HG03108 (cell line): ENCODE measurements at regions not wholly inside any gene's neighbourhood (a gene's known extent, or its start where the extent isn't known, plus 50 kb on each side); places are given as distances from the start of the nearest gene placed in this dataset.
"Not testable (repeated sequence)": the region's sequence is repeated elsewhere in the genome, so short reads cannot be mapped to it uniquely, and the experiment has no call there.

Experiments
- ATAC-seq: cut with Tn5 transposase; IDR thresholded peaks from one replicate; pipeline ENCODE4 v1.9.1; 2021; ENCODE audit warnings: moderate library complexity; ENCODE audit not compliant: unreplicated experiment

DNA sequence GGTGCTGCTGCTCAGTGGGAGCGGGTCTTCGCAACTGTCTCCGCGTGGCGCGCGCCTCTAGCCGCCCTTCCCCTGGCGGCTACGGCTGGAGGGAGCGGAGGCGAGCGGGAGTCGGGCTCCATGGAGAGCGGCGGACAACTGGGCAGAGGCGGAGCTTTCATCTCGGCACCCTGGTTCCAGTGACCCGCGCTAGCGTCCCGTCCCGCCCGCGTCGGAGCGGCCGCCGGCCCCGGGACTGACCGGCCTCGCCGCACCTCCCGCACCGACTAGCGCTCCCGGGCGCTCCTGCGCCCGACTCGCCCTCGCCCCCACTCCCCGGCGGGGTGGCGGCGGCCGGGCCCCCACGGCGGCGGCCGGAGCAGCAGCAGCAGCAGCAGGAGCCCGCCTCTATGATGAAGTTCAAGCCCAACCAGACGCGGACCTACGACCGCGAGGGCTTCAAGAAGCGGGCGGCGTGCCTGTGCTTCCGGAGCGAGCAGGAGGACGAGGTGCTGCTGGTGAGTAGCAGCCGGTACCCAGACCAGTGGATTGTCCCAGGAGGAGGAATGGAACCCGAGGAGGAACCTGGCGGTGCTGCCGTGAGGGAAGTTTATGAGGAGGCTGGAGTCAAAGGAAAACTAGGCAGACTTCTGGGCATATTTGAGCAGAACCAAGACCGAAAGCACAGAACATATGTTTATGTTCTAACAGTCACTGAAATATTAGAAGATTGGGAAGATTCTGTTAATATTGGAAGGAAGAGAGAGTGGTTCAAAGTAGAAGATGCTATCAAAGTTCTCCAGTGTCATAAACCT, 69.2 kb upstream of the NOTCH2NLA start:
- ATAC-seq = peak; percentile 30

DNA sequence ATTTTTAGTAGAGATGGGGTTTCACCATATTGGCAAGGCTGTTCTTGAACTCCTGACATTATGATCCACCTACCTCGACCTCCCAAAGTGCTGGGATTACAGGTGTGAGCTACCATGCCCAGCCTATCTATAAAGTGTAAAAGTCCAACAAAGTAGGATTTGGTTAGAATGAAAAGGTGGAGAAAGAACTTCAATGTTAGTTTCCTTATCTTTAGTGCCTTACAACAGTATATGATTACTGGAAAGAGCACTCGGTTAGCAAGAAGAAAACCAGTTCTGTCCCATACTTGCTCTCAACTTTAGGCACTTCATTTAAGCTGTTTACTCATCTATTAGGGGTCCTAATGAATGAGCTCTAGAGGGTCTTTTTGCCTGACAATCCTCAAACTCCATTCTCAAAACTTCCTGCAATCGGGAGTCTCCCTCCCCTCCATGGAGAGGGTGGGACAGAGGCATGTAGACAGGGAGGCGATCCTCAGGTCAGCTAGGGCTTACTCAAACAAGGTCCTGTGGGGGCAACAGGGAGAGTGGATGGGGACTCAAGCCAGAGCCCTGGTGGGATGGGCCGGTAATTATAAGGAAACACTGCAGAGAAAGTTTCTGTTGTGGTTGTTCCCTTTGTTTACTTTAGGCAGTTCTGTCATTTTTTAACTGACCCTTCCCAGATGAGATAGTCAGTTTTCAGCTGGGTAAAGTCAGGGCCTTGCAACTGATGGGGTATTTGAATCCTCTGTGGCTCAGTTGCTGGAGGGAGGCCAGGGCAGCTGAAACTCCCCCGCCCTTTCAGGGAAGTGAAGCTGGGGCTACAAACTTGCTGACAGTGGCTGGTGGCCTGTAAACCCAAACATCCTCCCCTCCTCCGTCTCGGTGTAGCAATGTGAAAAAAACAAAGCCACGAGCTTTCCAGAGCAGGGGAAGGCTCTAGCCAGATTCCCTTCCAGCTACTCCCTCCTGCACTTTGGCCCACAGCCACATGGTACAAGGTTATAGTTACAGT, 64.4 kb upstream of the NOTCH2NLA start:
- ATAC-seq = peak; percentile 57

DNA sequence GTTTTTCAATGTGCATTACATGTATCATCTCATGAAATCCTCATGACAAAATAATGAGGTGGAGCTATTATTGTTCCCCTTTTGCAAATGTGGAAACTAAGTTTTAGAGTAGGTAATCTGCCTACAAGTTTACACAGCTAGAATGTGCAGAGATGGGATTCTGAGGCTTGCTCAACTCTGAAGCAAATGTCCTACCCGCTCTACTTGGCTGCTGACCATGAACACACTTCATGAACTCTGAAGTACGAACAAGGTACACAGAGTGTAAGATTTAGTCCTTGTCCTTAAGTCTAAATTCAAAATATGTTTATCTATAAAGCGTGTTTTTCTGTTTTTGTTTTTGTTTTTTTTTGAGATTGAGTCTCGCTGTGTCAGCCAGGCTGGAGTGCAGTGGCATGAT, 63.6 kb upstream of the NOTCH2NLA start:
- ATAC-seq = not testable (repeated sequence)

DNA sequence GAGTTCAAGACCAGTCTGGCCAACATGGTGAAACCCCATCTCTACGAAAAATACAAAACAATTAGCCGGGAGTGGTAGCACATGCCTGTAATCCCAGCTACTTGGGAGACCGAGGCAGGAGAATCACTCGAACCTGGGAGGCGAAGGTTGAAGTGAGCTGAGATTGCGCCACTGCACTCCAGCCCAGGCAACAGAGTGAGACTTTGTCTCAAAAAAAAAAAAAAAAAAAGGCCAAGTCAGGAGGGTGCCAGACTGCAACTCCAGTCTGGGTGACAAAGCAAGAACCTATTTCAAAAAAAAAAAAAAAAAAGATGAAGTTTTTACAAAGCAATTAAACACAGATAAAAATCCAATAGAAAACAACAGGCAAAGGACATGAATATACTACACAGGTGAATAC, 59.1 kb upstream of the NOTCH2NLA start:
- ATAC-seq = not testable (repeated sequence)

DNA sequence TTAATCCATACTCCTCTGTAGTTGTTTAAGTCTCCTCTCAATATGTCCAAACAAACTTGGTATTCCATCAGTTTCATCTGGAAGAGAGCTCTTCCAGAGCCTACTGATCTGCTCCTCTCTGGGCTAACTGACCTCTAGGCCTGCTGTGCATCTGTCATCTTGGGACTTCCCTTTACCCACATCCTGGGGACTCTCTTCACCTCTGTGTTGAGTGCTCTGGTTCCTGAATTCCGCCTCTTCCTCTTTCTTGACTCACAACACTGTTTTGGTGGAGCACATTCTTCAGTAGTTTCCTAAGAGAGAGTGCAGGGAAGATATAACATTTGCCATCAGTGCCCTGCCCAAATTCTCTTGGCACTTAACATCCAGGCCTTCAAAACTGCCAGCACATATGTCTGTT, 55.9 kb upstream of the NOTCH2NLA start:
- peak; percentile 68 for ATAC-seq

DNA sequence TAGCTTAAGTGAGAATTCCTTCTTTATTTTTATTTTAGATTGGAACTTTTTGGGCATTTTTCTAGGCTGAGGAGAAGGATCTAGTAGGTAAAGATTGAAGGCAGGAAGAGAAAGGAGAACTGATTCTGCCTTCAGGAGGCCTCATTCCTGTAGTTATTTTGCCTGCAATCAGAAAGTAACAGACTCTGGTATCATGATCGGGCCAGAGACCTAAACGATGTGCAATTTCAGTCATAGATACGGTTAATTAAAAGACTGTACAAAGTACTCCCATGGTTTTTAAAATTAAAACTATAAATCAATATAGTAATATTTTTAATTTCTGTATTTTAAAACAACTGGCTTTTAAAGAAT, 54.7 kb upstream of the NOTCH2NLA start:
- ATAC-seq = peak; percentile 29

DNA sequence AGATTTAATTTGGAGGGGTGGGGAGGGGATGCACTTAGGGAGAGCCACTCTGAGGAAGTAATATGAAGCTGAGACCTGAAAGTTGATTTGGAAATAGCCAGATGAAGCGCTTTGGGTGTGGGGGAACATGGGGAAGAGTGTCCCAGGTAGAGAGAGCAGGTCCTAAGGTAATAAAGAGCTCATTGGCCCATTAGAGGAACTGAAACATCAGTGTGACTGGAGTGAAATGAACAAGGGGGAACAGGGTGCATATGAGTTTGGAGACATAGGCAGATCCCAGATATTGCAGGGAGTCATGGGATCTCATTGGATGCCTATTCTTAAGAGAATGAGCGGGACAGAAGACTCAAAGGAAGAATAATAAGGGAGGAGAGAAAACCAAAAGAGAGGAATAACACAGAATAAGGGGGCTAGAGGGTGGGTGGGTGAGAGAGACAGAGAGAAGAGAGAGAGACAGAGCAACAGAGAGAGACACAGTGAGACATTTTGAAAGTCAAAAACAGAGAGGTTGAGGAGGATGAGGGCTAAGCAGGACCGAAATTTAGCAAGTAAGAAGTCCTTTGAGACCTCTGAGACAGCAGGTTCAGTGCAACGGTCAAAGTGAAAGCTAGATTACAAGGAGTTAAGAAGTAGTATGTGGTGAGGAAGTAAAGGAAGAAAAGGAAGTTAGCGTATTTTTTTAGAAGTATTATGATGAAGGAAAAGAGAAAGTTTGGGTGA, 54.1 kb upstream of the NOTCH2NLA start:
- peak; percentile 46 for ATAC-seq

DNA sequence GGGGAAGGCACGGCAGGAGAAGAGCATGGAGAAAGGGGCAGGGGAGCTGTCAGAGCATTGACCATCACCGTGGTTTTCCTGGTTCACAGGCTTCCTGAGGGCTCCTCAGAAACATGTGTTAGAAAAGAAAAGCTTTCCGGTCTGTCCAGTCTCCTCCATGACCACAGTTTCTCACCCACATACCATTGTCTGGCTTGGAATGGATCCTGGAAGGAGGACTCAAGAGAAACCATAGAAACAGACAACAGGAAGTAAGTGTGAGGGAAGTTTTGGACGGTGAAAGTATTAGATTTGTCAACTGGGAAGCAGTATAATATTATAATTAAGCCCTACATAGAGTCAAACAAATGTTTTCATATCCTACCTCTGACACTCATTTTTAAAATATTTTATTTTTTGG, 52.7 kb upstream of the NOTCH2NLA start:
- not testable (repeated sequence) for ATAC-seq

DNA sequence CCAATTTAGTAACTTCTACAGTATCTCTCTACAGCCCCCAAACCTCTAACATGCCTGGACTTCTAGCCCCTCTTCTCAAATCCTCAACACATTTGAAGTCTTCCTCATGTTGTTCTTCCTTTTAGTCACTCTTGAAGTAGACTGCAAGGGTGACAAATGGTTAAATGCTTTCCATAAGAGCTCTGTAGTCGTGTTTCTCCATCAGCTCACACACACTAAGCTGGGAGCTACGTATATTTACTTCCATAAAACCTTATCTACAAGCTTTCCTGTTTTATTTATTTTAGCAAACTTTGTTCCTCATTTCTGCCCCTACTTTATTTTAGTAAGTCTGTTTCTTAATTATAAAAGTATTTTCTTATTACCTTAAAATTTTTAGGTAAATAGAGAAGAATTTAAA, 49.9 kb upstream of the NOTCH2NLA start:
- ATAC-seq = not testable (repeated sequence)
